ENCODE measurements at regions not wholly inside any gene's neighbourhood (a gene's known extent, or its start where the extent isn't known, plus 50 kb on each side); places are given as distances from the start of the nearest gene placed in this dataset.

DNA sequence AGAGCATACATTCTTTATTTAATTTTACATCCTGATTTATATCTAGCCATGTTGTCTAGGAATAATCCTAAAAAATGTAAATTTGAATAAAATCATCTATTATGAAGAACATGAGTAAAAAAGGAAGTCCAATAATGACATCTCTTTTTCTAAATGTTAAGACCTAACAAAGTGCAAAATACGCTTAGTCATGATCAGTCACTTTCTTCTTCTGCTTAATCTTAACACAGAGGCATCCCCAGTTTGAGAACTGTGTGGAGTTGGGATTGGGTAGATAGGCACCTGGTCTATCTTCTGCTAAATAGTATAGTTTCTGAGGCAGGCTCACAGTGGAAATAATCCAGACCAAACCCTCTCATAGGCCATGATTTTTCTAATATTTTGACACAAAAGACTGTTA lies 311.7 kb upstream of the LRRC7 start:
- Mint-ChIP-seq H3K4me1 (ENCODE audit: low read depth) (no peaks in the 10 kb centered on the region), H3K27ac (no peak overlapping the region), H3K36me3 (ENCODE audit: low read depth) (no peaks in the 10 kb centered on the region), H3K27me3 (no peaks in the 10 kb centered on the region), H3K9me3 (no peaks in the 10 kb centered on the region), H3K4me3 (no peak overlapping the region)
- DNase-seq (no peak), ATAC-seq (no peak)
- intact Hi-C loops (cut with micrococcal nuclease), result no loop called here
- POLR2A ChIA-PET, result no interaction called here
- CTCF ChIA-PET, result no interaction called here
- TF ChIP-seq, protein P1, sequence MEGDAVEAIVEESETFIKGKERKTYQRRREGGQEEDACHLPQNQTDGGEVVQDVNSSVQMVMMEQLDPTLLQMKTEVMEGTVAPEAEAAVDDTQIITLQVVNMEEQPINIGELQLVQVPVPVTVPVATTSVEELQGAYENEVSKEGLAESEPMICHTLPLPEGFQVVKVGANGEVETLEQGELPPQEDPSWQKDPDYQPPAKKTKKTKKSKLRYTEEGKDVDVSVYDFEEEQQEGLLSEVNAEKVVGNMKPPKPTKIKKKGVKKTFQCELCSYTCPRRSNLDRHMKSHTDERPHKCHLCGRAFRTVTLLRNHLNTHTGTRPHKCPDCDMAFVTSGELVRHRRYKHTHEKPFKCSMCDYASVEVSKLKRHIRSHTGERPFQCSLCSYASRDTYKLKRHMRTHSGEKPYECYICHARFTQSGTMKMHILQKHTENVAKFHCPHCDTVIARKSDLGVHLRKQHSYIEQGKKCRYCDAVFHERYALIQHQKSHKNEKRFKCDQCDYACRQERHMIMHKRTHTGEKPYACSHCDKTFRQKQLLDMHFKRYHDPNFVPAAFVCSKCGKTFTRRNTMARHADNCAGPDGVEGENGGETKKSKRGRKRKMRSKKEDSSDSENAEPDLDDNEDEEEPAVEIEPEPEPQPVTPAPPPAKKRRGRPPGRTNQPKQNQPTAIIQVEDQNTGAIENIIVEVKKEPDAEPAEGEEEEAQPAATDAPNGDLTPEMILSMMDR (IDR thresholded peaks at IDR 0.05), result no peak

DNA sequence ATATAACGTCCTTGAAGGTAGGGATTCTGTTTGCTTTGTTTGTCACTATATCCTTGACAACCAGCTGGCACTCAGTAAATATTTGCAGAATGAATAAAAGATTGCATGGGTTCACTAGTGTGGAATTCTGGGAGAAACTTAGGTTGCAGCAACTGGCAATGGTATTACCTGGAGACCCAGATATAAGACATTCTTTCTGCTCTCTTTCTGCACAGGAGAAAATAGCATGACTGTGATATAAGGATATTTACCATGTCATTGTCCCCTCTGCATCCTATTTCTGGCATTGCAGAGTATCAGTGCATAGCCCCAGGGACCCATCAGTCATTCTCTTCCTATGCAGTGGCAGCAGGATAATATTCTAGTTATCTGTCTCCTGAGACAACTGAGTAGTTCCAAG lies 308.9 kb upstream of the LRRC7 start:
- Mint-ChIP-seq H3K4me1 (ENCODE audit: low read depth) (no peaks in the 10 kb centered on the region), H3K27me3 (no peaks in the 10 kb centered on the region), H3K9me3 (no peaks in the 10 kb centered on the region), H3K36me3 (ENCODE audit: low read depth) (no peaks in the 10 kb centered on the region), H3K4me3 (no peak overlapping the region), H3K27ac (no peak overlapping the region)
- DNase-seq, result no peak
- ChIA-PET POLR2A (no interaction called here), CTCF (no interaction called here)
- intact Hi-C loops (cut with micrococcal nuclease), result no loop called here
- ATAC-seq, result no peak
- TF ChIP-seq, protein P1 (IDR thresholded peaks at IDR 0.05), result no peak

DNA sequence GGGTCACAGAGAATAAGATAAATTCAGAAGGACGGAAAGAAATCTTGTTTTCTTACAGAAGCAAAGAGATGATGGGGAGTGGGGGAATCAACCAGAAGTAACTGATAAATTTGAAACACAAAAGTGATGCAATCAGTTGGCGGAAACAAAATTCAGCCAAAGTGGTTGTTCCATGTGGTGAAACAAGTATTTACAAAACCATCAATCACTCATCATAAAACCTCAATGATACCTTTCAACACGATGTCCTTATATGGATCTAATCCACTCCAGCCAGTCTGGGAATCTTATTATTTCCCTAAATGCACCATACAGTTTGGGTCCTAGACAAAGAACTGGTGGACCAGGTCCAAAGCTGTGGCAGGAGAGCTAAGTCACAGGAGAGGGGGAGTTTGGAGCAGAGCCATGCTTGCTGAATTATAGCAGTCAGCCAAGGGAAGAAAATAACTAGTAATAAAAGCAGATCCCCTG lies 303.8 kb upstream of the LRRC7 start:
- Mint-ChIP-seq H3K27me3 (no peaks in the 10 kb centered on the region), H3K4me3 (no peak overlapping the region), H3K9me3 (no peaks in the 10 kb centered on the region), H3K36me3 (ENCODE audit: low read depth) (no peaks in the 10 kb centered on the region), H3K27ac (no peak overlapping the region), H3K4me1 (ENCODE audit: low read depth) (no peaks in the 10 kb centered on the region)
- intact Hi-C loops (cut with micrococcal nuclease), result no loop called here
- CTCF ChIA-PET, result no interaction called here
- no peak for ATAC-seq
- POLR2A ChIA-PET, result no interaction called here
- TF ChIP-seq, protein P1 (IDR thresholded peaks at IDR 0.05), result no peak
- no peak for DNase-seq

DNA sequence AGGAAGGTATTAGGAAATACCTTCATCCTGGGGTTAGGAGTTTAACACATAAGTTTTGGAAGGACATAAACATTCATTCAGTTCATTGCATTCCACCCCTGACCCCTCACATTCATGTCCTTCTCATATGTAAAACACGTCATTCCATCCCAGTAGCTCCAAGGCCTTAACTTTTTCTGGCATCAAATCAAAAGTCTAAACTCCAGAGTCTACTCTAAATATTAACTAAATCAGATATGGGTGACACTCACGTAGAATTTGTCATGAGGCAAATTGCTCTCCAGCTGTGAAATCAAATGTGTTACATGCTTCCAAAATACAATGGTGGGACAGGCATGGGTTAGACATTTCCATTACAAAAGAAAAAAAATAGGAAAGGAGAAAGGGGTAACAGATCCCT lies 298.2 kb upstream of the LRRC7 start:
- intact Hi-C loops (cut with micrococcal nuclease), result no loop called here
- POLR2A ChIA-PET, result no interaction called here
- Mint-ChIP-seq H3K4me3 (no peak overlapping the region), H3K36me3 (ENCODE audit: low read depth) (no peaks in the 10 kb centered on the region), H3K27me3 (no peaks in the 10 kb centered on the region), H3K4me1 (ENCODE audit: low read depth) (no peaks in the 10 kb centered on the region), H3K9me3 (peaks cover 4% of the 10 kb centered on the region), H3K27ac (no peak overlapping the region)
- TF ChIP-seq, protein P1 (IDR thresholded peaks at IDR 0.05), result no peak
- CTCF ChIA-PET, result no interaction called here
- no peak for ATAC-seq
- no peak for DNase-seq

DNA sequence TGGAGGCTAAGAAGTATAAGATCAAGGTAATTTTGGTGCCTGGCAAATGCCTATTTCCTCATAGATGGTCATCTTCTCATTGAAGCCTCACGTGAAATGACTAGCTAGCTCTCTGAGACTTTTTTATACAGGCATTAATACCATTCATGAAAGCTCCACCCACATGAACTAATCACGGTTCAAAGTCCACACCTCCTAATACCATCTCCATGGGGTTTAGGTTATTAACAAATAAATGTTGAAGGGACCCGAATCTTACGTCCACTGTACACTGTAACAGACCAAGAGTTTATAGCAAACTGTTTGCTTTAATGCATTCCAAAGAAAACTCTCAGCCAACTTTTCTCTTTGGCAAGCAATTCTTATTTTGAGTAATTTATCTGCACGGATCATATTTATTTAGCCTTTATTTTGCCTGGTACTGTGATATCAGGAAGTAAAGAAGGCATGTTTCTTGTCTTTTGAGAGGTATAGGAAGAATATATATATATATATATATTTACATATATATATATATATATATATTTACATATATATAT lies 296.1 kb upstream of the LRRC7 start:
- TF ChIP-seq, protein P1 (IDR thresholded peaks at IDR 0.05), result no peak

More for the DNA sequence above, 296.1 kb upstream of the LRRC7 start:
- H3K9me3 Mint-ChIP-seq, result peaks cover 4% of the 10 kb centered on the region
- no peaks in the 10 kb centered on the region for H3K4me1 Mint-ChIP-seq (ENCODE audit: low read depth)
- CTCF ChIA-PET, result no interaction called here
- ATAC-seq (no peak), DNase-seq (no peak)
- H3K36me3 Mint-ChIP-seq (ENCODE audit: low read depth), result no peaks in the 10 kb centered on the region
- no peak overlapping the region for H3K4me3 Mint-ChIP-seq
- POLR2A ChIA-PET, result no interaction called here
- H3K27me3 Mint-ChIP-seq, result no peaks in the 10 kb centered on the region
- no peak overlapping the region for H3K27ac Mint-ChIP-seq
- intact Hi-C loops (cut with micrococcal nuclease), result no loop called here
